OCI-LY3 (cell line): ENCODE measurements at regions not wholly inside any gene's neighbourhood (a gene's known extent, or its start where the extent isn't known, plus 50 kb on each side); places are given as distances from the start of the nearest gene placed in this dataset.

Source experiments
- CTCF ChIP-seq: fragments of 200-600, 300-600 bp; sonication (generic); IDR thresholded peaks from 2 replicates; pipeline ENCODE4 v1.5.1; 2014; ENCODE audit warnings: antibody characterized with exemption, low read length, low read depth
- EZH2phosphoT487 ChIP-seq: fragments of 200-600 bp; shearing (Covaris generic); IDR thresholded peaks from 2 replicates; pipeline ENCODE4 v1.6.1; 2018; ENCODE audit warnings: antibody characterized with exemption, mixed run types, low read depth

GRCh38 chr18:40864846-40865245 lies 1090.2 kb upstream of the PIK3C3 start:
- TF ChIP-seq CTCF (no peak), EZH2phosphoT487 (no peak)
